PFSK-1 (cell line): ENCODE measurements at regions not wholly inside any gene's neighbourhood (a gene's known extent, or its start where the extent isn't known, plus 50 kb on each side); places are given as distances from the start of the nearest gene placed in this dataset.

Source experiments
- POLR2AphosphoS5 ChIP-seq: IDR thresholded peaks from 2 replicates; pipeline ENCODE4 v1.6.1; 2012; ENCODE audit warnings: low read depth, mild to moderate bottlenecking, control low read depth, low read length, moderate library complexity
- TF ChIP-seq, protein P1 (sequence below), 2 experiments: IDR thresholded peaks; 2 replicates each; pipeline versions ENCODE4 v1.6.1 to v1.8.0; 2011 to 2012; ENCODE audit warnings: low read depth in 2 of 2, low read length in 2 of 2, control low read depth in 1 of 2, inconsistent platforms in 1 of 2, mild to moderate bottlenecking in 1 of 2, moderate library complexity in 1 of 2; ENCODE audit not compliant: insufficient read depth in 1 of 2

GRCh38 chr6:16047435-16047990, 81.4 kb upstream of the MYLIP start:
- TF ChIP-seq POLR2AphosphoS5, result no peak
- TF ChIP-seq, protein P1, sequence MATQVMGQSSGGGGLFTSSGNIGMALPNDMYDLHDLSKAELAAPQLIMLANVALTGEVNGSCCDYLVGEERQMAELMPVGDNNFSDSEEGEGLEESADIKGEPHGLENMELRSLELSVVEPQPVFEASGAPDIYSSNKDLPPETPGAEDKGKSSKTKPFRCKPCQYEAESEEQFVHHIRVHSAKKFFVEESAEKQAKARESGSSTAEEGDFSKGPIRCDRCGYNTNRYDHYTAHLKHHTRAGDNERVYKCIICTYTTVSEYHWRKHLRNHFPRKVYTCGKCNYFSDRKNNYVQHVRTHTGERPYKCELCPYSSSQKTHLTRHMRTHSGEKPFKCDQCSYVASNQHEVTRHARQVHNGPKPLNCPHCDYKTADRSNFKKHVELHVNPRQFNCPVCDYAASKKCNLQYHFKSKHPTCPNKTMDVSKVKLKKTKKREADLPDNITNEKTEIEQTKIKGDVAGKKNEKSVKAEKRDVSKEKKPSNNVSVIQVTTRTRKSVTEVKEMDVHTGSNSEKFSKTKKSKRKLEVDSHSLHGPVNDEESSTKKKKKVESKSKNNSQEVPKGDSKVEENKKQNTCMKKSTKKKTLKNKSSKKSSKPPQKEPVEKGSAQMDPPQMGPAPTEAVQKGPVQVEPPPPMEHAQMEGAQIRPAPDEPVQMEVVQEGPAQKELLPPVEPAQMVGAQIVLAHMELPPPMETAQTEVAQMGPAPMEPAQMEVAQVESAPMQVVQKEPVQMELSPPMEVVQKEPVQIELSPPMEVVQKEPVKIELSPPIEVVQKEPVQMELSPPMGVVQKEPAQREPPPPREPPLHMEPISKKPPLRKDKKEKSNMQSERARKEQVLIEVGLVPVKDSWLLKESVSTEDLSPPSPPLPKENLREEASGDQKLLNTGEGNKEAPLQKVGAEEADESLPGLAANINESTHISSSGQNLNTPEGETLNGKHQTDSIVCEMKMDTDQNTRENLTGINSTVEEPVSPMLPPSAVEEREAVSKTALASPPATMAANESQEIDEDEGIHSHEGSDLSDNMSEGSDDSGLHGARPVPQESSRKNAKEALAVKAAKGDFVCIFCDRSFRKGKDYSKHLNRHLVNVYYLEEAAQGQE (IDR thresholded peaks at IDR 0.05; ENCODE audit: insufficient read depth in 1 of 2, low read depth in 2 of 2, low read length in 2 of 2), result no peak
